Epithelial cell of esophagus (primary cell): ENCODE measurements at regions not wholly inside any gene's neighbourhood (a gene's known extent, or its start where the extent isn't known, plus 50 kb on each side); places are given as distances from the start of the nearest gene placed in this dataset.
"Not testable (repeated sequence)": the region's sequence is repeated elsewhere in the genome, so short reads cannot be mapped to it uniquely, and the experiment has no call there.

Source experiments
- DNase-seq: peaks from one replicate; pipeline ENCODE4 v3.0.0; 2010; ENCODE audit warnings: low read depth
- H3K4me3 ChIP-seq: 2 replicates; pipeline ENCODE4 v1.5.1; 2011; ENCODE audit warnings: mild to moderate bottlenecking, low read length, control low read depth
- TF ChIP-seq, protein P1 (sequence below): IDR thresholded peaks from 2 replicates; pipeline ENCODE4 v1.5.1; 2011; ENCODE audit warnings: low read depth, mild to moderate bottlenecking, low read length, control low read depth, inconsistent platforms; ENCODE audit not compliant: insufficient read depth; ENCODE audit errors: missing control alignments

DNA sequence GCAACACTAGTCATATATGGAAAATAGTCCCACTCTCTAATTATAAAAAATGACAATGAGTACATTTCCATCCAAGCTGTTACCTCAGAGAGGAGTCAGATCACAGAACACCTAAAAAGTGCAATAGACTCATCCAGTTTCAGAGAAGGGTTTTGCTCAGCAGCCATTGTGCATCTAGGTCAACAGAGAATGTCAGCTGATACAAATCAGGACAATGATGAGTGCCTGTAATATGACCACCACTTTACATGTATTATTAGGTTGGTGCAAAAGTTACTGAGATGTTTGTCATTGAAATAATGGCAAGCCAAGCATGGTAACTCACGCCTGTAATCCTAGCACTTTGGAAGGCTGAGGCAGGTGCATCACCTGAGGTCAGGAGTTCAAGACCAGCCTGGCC is 164.1 kb upstream of the TTC29 start:
- TF ChIP-seq, protein P1, sequence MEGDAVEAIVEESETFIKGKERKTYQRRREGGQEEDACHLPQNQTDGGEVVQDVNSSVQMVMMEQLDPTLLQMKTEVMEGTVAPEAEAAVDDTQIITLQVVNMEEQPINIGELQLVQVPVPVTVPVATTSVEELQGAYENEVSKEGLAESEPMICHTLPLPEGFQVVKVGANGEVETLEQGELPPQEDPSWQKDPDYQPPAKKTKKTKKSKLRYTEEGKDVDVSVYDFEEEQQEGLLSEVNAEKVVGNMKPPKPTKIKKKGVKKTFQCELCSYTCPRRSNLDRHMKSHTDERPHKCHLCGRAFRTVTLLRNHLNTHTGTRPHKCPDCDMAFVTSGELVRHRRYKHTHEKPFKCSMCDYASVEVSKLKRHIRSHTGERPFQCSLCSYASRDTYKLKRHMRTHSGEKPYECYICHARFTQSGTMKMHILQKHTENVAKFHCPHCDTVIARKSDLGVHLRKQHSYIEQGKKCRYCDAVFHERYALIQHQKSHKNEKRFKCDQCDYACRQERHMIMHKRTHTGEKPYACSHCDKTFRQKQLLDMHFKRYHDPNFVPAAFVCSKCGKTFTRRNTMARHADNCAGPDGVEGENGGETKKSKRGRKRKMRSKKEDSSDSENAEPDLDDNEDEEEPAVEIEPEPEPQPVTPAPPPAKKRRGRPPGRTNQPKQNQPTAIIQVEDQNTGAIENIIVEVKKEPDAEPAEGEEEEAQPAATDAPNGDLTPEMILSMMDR = no peak
- DNase-seq = no peak
- no peak overlapping the region for H3K4me3 ChIP-seq

DNA sequence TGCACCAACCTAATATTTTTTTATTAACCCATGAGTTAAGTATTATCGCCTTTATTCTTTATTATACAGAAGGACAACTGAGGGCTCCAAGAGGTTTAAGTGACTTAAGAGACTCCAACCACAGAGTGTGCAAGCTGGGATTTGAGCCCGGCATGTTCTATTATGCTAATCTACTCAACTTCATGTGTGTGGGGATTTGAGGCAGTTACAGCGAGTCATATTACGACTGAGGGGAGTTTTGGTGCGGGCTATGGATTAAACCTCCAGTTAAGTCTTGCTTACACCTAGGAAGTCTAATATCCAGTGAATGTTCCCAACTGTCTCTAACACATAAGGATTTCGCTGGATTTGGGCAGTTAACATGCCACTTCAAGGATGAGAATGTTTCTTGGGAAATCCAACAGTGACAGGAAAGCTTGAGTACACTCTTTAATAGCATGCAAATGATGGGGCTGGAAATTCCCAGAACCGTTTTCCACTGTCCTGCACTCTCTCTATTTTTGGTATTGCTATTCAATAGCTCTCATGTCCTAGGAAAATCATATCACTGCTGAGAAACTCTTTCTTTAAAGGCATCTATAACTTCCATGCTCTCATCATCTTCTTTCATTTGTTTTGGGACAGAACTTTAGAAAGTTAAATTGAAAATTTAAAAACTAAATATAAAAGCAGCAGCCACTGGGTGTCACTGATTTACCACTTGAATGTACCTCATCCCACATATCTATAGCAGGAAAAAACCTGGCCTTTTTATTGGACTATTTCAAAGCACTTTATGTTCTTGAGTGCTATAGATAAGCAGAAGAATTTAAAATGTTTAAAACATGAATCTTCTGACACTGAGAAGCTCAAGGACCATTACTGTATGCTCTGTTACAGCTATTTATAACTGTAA is 165.1 kb upstream of the TTC29 start:
- H3K4me3 ChIP-seq = no peak overlapping the region
- DNase-seq = peak; percentile 20
- TF ChIP-seq, protein P1 = peak; percentile 23

DNA sequence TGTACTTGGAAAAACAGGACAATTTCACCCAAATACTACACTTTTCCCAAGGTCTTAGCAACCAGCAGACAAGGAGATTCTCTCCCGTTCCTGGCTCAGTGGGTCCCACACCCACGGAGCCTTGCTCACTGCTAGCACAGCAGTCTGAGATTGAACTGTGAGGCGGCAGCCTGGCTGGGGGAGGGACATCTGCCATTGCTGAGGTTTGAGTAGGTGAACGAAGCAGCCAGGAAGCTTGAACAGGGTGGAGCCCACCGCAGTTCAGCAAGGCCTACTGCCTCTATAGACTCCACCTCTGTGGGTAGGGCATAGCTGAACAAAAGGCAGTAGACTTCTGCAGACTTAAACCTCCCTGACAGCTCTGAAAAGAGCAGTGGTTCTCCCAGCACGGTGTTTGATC is 166.5 kb upstream of the TTC29 start:
- not testable (repeated sequence) for H3K4me3 ChIP-seq, DNase-seq

DNA sequence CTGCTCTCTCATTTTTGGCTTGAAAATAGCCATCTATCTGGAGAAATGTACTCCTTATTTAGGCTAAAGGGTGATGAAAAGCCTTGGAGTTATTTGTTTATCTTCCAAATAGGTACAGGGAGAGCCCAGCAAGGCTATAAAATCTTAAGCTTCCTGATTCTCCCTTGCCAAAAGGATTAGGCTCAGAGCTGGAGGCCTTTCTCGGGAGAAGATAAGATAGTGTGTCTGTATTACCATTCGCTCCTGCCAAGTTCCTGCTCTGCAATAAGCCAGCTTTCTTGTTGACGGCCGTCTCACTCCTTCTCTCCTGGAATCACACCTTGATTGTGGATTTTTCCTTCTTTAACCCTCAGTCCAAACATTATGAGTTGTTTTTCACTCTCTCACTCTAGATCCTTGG is 171.8 kb upstream of the TTC29 start:
- no peak overlapping the region for H3K4me3 ChIP-seq

DNA sequence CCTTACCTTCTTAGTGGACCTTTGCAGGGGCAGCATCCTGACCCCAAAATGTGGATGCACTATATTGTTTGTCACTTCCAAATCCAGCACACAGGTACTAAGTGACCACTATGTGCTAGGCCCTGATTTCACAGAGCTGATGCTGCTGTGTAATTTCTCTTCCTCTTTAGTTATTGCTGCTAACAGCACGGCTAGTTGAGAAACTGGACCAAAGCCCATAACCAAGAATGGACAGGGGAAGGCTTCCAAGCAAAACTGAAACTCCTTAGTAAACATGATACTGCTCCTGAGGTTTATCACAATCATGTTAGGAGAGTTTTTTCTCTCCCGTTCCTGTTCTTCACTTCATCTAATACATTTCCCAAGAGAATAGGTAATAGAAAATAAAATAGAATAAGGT is 172.9 kb upstream of the TTC29 start:
- no peak overlapping the region for H3K4me3 ChIP-seq
- no peak for DNase-seq
- TF ChIP-seq, protein P1 = no peak

More for the DNA sequence above, 171.8 kb upstream of the TTC29 start:
- DNase-seq = no peak
- TF ChIP-seq, protein P1 = no peak

DNA sequence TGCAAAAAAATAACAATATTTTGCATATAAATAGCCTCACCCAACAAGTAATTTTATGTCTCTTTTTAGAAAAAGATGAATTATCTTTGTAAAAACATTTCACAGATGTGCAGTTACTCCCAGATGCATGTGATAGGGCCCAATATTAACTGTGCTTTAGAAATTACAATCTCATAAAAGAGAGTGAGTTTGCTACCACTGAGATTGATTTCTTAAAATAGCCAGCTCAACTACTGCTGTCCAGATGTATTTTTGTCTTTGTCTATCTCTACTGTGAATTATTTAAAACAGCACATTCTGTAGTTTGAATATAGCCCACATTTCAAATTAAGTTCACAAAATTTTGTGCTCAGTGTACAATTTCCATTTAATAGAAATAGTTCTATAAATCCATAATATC is 177.0 kb upstream of the TTC29 start:
- TF ChIP-seq, protein P1 = no peak
- H3K4me3 ChIP-seq = no peak overlapping the region
- DNase-seq = no peak

DNA sequence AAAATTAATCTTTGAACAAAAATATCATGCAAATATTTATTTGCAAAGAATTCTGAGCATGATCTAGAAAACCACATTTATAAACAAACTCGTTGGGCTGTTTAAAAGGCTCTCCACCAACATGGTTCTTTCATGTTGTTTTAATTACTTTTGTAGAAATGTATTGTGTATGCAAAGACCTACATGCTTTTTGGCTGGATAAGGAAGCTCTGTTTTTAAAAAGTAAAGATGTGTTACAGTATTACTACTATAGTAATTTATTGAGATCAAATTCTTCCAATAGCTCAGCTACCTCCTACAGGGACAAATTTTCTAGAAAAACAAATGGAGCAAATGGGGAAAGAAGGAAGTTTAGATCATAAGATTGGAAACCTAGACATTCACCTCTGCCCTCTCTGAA is 177.5 kb upstream of the TTC29 start:
- TF ChIP-seq, protein P1 = no peak
- H3K4me3 ChIP-seq = no peak overlapping the region
- no peak for DNase-seq
